ENCODE measurements at regions not wholly inside any gene's neighbourhood (a gene's known extent, or its start where the extent isn't known, plus 50 kb on each side); places are given as distances from the start of the nearest gene placed in this dataset.

GRCh38 chrX:117539090-117539418 is 577.6 kb downstream of the KLHL13 start:
- TF ChIP-seq CTCF (IDR thresholded peaks at IDR 0.05; ENCODE audit: insufficient read depth, low read depth, low read length) (no peak), EZH2 (IDR thresholded peaks at IDR 0.05; ENCODE audit: insufficient read depth, low read length) (no peak)
